DMS79 treated with DMSO at 0.1 percent for 48 hours (cell line): ENCODE measurements at regions not wholly inside any gene's neighbourhood (a gene's known extent, or its start where the extent isn't known, plus 50 kb on each side); places are given as distances from the start of the nearest gene placed in this dataset.
"Not testable (repeated sequence)": the region's sequence is repeated elsewhere in the genome, so short reads cannot be mapped to it uniquely, and the experiment has no call there.

Experiments used
- DNase-seq: peaks from one replicate; lab custom pipeline; 2025; lab: John Stamatoyannopoulos, UW

- DNase-seq, result no peak
Measured at GRCh38 chr18:45342166-45342565, 273.1 kb upstream of the SLC14A2 start.

GRCh38 chr18:45342653-45343052 lies 272.6 kb upstream of the SLC14A2 start:
- DNase-seq, result no peak

- no peak for DNase-seq
Measured at GRCh38 chr18:45343365-45343764, 271.9 kb upstream of the SLC14A2 start.

- not testable (repeated sequence) for DNase-seq
Measured at GRCh38 chr18:45344680-45345079, 270.6 kb upstream of the SLC14A2 start.

- no peak for DNase-seq
Measured at GRCh38 chr18:45349019-45349418, 266.3 kb upstream of the SLC14A2 start.

- DNase-seq, result no peak
Measured at GRCh38 chr18:45349467-45349866, 265.8 kb upstream of the SLC14A2 start.

GRCh38 chr18:45350404-45351156 lies 264.7 kb upstream of the SLC14A2 start:
- DNase-seq, result no peak

GRCh38 chr18:45352874-45353273 lies 262.4 kb upstream of the SLC14A2 start:
- no peak for DNase-seq

GRCh38 chr18:45353530-45353929 lies 261.7 kb upstream of the SLC14A2 start:
- DNase-seq, result no peak

- DNase-seq, result no peak
Measured at GRCh38 chr18:45355944-45356520, 259.2 kb upstream of the SLC14A2 start.

- no peak for DNase-seq
Measured at GRCh38 chr18:45357686-45358470, 257.4 kb upstream of the SLC14A2 start.

- peak; percentile 58 for DNase-seq
Measured at GRCh38 chr18:45359275-45360009, 255.8 kb upstream of the SLC14A2 start.

- no peak for DNase-seq
Measured at GRCh38 chr18:45361125-45361851, 254.0 kb upstream of the SLC14A2 start.

GRCh38 chr18:45363196-45363595 lies 252.1 kb upstream of the SLC14A2 start:
- no peak for DNase-seq

GRCh38 chr18:45365835-45366234 lies 249.4 kb upstream of the SLC14A2 start:
- no peak for DNase-seq

- no peak for DNase-seq
Measured at GRCh38 chr18:45370255-45371010, 244.8 kb upstream of the SLC14A2 start.

- no peak for DNase-seq
Measured at GRCh38 chr18:45373286-45373880, 241.9 kb upstream of the SLC14A2 start.

- no peak for DNase-seq
Measured at GRCh38 chr18:45374236-45374635, 241.0 kb upstream of the SLC14A2 start.

- no peak for DNase-seq
Measured at GRCh38 chr18:45374878-45375630, 240.2 kb upstream of the SLC14A2 start.

GRCh38 chr18:45376193-45376592 lies 239.1 kb upstream of the SLC14A2 start:
- DNase-seq, result no peak
